Sciatic nerve (tissue), 2 donors: ENCODE measurements at regions not wholly inside any gene's neighbourhood (a gene's known extent, or its start where the extent isn't known, plus 50 kb on each side); places are given as distances from the start of the nearest gene placed in this dataset.
"Not testable (repeated sequence)": the region's sequence is repeated elsewhere in the genome, so short reads cannot be mapped to it uniquely, and the experiment has no call there.

Experiments used
- ATAC-seq: fragments of 200-7000 bp; cut with Tn5 transposase; one replicate; pipeline ENCODE4 v1.9.1; 2020; ENCODE audit warnings: mild to moderate bottlenecking, moderate library complexity
- DNase-seq: peaks from one replicate; pipeline ENCODE4 v3.0.0-alpha.2; 2020; ENCODE audit warnings: low spot score
- intact Hi-C: fragments of 100-400 bp; cut with DNase I; formaldehyde crosslinking; loops from one replicate; pipeline ENCODE4 v1.14.2; 2022
- donor health status: DM: no; HTN: no; CAD: no.
- donor health status: DM: no; HTN: no; CAD: no.

DNA sequence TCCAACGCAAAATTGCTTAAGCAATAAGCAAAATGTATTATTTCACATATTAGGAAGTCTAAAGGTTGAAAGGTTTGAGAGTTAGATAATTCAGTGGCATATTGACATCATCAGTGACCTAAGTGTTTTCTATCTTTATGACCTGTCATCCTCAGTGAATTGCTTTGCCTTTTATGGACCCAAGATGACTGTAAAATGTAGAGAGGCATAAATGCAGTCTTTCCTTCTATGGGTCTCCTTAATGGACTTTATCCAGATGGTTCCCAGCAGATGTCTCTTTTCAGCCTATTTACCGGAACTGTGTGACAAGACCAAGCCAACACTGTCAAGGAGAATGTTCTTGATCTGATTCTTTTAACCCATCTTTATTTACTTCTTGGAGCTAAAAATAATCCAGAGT lies 615.8 kb downstream of the TTLL7 start:
- DNase-seq, ATAC-seq, intact Hi-C loops: not testable (repeated sequence)

DNA sequence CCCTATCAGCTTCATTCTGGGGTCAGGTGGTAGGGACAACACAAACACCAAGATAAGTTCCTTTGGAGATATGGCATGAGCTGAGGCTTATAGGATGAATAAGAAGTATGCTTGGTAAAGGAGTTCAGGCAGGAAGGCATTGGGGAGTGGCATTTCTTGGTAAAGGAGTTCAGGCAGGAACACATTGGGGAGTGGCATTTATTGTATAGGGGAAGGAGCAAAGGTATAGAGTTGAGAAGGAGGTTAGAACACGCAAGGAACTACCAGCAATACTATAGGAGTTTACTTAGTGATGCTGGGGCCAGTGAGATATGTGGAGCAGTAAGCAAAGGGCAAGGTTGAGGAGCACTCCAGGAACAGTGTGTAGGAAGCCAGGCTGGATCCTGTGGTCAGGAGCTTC lies 625.9 kb downstream of the TTLL7 start:
- ATAC-seq, intact Hi-C loops, DNase-seq: not testable (repeated sequence)

GRCh38 chr1:83369853-83370252 lies 629.1 kb downstream of the TTLL7 start:
- DNase-seq, ATAC-seq, intact Hi-C loops: not testable (repeated sequence)

DNA sequence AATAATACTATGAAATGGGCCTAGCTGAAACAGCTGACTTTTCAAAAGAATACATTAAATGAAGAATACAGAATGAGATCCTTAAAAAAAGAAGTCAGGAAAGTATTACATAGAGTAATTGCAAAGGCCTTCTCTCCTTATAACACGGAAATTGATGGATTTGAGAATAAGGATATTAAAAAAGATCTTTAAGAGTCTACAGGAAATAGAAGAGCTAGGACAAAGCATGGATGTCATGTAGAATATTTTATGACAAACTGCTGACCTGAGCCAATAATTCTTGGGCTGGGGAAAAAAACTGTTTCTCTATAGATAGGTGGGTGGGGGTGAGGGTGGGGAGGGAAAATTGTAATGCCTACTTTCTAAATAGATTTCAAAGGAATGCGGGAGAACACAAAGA lies 633.6 kb downstream of the TTLL7 start:
- DNase-seq, intact Hi-C loops, ATAC-seq: not testable (repeated sequence)

- DNase-seq, intact Hi-C loops, ATAC-seq: not testable (repeated sequence)
These were observed 653.6 kb downstream of the TTLL7 start for GRCh38 chr1:83345375-83345774.

- ATAC-seq: peak; percentile 72
- DNase-seq, intact Hi-C loops: not testable (repeated sequence)
These were observed 655.2 kb downstream of the TTLL7 start for GRCh38 chr1:83343767-83344166.

DNA sequence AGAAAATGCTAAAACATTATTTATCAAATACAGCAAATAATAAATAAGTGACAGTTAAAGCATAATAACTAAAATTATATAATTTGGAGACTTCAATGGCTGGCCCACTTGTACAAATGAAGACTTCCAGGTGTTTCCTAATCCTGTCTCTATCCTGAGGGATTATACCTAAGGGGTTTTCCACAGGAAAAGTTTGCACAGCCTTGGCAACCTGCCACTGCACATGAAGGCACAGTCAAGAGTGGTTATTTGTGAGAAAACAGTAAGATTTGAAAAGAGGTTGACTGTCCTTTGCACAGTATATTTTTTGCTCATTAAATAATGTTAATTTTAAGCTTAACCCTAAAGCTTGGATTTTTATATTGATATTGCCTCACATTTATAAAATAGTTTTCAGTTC lies 655.9 kb downstream of the TTLL7 start:
- intact Hi-C loops, ATAC-seq: not testable (repeated sequence)
- peak; percentile 56 for DNase-seq

DNA sequence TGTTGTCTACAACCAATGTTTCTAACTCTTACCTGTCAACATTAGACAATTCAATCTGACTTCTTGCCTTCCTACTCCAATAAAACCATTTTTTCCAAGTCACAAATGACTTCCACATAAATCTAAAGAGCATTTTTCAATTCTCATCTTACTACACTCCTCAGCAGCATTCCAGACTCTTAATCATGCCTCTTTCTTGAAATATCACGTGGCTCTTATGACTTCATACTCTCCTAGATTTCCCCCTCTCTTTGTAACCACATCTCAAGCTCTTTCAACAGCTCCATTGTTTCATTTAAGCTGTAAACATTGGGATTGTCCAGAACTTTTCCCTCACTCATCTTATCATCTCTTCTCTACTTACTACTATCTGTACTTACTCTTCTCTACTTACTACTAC lies 666.6 kb downstream of the TTLL7 start:
- DNase-seq, intact Hi-C loops, ATAC-seq: not testable (repeated sequence)

DNA sequence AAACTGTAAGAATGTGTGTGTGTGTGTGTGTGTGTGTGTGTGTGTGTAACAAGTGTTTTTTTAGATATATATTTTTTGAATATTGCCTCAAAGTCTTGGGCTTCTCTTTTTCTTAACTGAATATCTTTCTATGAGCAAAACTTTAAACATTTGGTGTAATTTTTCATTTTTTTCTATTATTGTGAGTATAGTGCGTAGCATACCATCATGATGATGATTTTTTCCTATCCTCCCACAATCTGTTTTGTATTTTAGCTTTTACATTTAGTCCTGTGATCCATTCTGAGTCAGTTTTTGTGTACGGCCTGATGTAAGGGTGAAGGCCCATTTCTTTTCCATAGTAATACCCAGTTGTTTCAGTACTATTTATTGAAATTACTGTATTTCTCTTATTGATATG lies 680.6 kb downstream of the TTLL7 start:
- intact Hi-C loops: no loop called here
- no peak for ATAC-seq
- no peak for DNase-seq

- DNase-seq, intact Hi-C loops, ATAC-seq: not testable (repeated sequence)
These were observed 683.5 kb downstream of the TTLL7 start for GRCh38 chr1:83315446-83315845.

DNA sequence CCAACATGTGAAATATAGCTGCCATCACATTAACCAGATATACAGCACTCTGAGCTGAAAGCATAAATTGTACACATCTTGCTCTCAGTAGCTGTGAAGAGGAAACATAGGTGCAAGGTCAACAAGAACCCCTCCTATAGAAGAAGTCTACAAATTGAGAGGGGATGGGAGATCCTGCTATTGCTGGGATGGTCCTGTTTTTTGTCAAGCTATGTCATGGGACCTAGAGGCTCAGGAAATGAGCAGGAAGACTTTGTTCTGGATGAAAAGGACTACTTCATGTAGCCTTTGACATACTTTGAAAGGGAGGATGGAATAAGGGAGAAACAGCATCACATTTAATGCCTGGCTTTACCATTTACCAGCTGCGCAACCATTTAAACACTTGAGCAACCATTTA lies 688.8 kb downstream of the TTLL7 start:
- intact Hi-C loops, DNase-seq, ATAC-seq: not testable (repeated sequence)

- intact Hi-C loops, DNase-seq, ATAC-seq: not testable (repeated sequence)
These were observed 689.9 kb downstream of the TTLL7 start for GRCh38 chr1:83309035-83309434.

DNA sequence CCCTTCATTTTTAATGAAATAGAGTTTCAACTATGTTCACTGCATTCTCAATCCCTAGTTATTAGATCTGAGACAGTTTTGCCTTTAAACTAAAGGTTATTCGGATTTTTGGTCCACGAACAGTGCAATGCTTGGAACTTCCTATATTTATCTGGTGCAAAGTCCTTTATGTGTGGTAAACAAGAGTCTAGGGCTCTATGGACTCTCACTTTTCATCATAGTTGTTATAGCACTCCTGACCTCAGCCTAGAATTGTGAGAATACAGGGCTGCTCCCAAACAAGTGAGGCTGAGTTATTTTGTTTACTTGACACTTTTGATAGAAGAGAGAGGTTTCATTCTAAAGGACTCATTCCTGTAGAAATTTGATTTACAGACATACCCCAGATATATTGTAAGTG lies 692.1 kb downstream of the TTLL7 start:
- ATAC-seq, DNase-seq, intact Hi-C loops: not testable (repeated sequence)

DNA sequence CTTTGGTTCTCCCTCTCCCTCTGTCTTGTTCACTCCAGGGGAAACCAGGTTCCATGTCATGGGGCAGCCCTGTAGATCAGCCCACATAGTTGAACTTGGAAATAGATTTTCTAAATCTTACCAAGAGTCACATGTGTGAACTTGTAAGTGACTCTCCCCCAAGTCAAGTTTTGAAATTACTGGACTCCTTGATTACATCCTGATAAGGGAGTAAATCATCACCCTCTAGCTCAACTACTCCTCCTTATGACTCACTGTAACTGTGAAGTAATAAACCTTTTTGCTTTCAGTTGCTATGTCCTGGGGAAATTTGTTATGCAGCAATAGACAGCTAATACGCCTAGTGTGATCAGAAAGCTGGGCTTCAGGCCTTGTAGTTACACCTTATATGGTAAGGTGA lies 703.3 kb downstream of the TTLL7 start:
- intact Hi-C loops, ATAC-seq, DNase-seq: not testable (repeated sequence)

DNA sequence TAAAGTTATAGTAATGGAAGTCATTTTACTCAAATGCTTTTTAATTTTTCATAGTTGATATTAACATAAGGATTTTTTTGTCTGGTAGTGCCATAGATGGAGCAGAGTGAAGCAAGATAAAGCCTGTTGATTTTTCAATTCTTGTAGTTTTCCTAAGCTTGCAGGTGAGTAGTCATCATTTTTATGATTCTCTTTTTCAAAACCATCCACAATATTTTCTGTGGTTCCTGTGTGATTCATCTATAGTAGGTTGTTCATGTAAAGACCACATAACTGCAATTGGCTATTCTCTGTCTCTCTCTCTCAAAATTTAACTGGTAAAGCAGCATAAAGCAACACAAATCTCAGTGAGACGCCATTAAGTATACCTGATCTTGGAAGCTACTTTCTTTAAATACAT lies 711.5 kb downstream of the TTLL7 start:
- DNase-seq, ATAC-seq, intact Hi-C loops: not testable (repeated sequence)

DNA sequence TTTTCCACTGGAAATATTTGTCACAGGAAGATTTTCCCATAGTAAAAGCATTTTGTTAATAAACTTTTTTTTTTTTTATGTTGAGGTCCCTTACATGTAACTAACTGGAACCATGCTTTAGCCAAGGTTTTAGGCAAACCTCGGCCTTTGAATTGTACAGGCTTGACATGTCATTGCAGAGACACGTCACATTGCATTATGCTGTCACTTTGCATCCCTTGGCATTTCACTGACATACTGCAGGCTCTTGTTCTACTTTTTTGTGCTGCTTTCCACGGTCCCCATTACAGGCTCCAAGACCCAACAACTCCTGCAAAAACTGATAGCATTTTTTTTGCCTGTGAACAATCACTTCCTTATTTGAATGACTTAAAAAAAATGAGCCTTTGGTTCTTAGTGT lies 724.3 kb downstream of the TTLL7 start:
- intact Hi-C loops, ATAC-seq, DNase-seq: not testable (repeated sequence)

- ATAC-seq, intact Hi-C loops, DNase-seq: not testable (repeated sequence)
These were observed 726.4 kb downstream of the TTLL7 start for GRCh38 chr1:83272484-83272883.

- intact Hi-C loops, ATAC-seq, DNase-seq: not testable (repeated sequence)
These were observed 727.1 kb downstream of the TTLL7 start for GRCh38 chr1:83271834-83272233.

GRCh38 chr1:83270801-83271200 lies 728.1 kb downstream of the TTLL7 start:
- DNase-seq, intact Hi-C loops, ATAC-seq: not testable (repeated sequence)

- DNase-seq, ATAC-seq, intact Hi-C loops: not testable (repeated sequence)
These were observed 735.1 kb downstream of the TTLL7 start for GRCh38 chr1:83263808-83264207.

DNA sequence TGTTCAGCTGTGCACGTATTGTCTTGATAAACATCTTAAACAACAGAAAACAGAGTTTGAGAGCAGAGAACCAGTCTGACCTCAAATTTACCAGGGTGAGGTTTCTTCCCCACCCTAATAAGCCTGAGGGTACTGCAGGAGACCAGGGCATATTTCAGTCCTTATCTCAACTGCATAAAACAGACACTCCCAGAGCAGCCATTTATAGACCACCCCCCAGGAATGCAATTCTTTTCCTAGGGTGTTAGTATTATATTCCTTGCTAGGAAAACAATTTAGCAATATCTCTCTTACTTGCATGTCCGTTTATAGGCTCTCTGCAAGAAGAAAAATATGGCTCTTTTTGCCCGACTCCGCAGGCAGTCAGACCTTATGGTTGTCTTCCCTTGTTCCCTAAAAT lies 747.2 kb downstream of the TTLL7 start:
- DNase-seq, intact Hi-C loops, ATAC-seq: not testable (repeated sequence)
